ENCODE measurements at regions not wholly inside any gene's neighbourhood (a gene's known extent, or its start where the extent isn't known, plus 50 kb on each side); places are given as distances from the start of the nearest gene placed in this dataset.
"Not testable (repeated sequence)": the region's sequence is repeated elsewhere in the genome, so short reads cannot be mapped to it uniquely, and the experiment has no call there.

DNA sequence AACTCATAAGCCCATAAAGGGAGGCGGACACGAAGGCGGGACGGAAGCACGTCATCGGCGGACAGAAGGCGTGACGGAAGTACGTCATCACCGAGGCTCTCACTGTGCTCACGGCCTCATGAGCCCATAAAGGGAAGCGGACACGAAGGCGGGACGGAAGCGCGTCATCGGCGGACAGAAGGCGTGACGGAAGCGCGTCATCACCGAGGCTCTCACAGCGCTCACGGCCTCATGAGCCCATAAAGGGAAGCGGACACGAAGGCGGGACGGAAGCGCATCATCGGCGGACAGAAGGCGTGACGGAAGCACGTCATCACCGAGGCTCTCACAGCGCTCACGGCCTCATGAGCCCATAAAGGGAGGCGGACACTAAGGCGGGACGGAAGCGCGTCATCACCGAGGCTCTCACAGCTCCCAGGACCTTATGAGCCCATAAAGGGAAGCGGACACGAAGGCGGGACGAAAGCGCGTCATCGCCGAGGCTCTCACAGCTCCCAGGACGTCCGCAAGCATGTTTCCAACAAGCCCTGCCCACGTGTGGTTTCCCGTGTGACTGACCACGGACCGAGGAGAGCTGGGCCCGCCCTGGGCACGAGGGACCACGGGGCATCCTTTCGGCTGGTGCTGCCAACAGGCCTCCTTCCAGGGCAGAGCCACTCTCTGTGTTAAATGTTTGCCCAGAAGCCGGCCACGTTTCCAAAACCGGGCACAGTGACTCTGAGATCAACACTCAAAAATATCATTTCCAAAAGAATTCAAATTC, 182.7 kb upstream of the SALL3 start:
- Histone ChIP-seq H3K4me3 (no peak overlapping the region), H3K4me1 (ENCODE audit: low read depth) (no peaks in the 10 kb centered on the region), H3K36me3 (ENCODE audit: low read depth) (no peaks in the 10 kb centered on the region), H3K9me3 (no peaks in the 10 kb centered on the region)
- TF ChIP-seq, protein P1, sequence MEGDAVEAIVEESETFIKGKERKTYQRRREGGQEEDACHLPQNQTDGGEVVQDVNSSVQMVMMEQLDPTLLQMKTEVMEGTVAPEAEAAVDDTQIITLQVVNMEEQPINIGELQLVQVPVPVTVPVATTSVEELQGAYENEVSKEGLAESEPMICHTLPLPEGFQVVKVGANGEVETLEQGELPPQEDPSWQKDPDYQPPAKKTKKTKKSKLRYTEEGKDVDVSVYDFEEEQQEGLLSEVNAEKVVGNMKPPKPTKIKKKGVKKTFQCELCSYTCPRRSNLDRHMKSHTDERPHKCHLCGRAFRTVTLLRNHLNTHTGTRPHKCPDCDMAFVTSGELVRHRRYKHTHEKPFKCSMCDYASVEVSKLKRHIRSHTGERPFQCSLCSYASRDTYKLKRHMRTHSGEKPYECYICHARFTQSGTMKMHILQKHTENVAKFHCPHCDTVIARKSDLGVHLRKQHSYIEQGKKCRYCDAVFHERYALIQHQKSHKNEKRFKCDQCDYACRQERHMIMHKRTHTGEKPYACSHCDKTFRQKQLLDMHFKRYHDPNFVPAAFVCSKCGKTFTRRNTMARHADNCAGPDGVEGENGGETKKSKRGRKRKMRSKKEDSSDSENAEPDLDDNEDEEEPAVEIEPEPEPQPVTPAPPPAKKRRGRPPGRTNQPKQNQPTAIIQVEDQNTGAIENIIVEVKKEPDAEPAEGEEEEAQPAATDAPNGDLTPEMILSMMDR (IDR thresholded peaks at IDR 0.05): no peak
- ATAC-seq (no peak), DNase-seq (no peak)
- intact Hi-C loops (cut with DNase I, micrococcal nuclease): no loop called here

DNA sequence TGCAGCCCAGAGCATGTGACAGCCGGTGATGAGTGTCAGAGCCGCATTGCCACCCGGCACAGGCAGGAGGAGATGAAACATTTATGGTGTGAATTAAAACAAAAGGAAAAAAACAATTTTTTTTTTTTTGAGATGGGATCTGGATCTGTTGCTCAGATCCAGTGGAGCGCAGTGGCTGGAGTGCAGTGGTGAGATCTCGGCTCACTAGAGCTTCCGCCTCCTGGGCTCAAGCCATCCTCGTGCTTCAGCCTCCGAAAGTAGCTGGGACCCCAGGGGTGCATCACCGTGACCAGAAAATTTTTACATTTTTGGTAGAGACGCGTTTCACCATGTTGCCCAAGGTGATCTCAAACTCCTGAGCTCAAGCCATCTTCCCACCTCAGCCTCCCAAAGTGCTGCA, 182.1 kb upstream of the SALL3 start:
- ATAC-seq (no peak), DNase-seq (no peak)
- H3K36me3 ChIP-seq (ENCODE audit: low read depth): no peaks in the 10 kb centered on the region
- intact Hi-C loops (cut with DNase I, micrococcal nuclease): no loop called here
- H3K9me3 ChIP-seq: no peaks in the 10 kb centered on the region
- TF ChIP-seq, protein P1 (IDR thresholded peaks at IDR 0.05): no peak
- no peak overlapping the region for H3K4me3 ChIP-seq
- no peaks in the 10 kb centered on the region for H3K4me1 ChIP-seq (ENCODE audit: low read depth)

DNA sequence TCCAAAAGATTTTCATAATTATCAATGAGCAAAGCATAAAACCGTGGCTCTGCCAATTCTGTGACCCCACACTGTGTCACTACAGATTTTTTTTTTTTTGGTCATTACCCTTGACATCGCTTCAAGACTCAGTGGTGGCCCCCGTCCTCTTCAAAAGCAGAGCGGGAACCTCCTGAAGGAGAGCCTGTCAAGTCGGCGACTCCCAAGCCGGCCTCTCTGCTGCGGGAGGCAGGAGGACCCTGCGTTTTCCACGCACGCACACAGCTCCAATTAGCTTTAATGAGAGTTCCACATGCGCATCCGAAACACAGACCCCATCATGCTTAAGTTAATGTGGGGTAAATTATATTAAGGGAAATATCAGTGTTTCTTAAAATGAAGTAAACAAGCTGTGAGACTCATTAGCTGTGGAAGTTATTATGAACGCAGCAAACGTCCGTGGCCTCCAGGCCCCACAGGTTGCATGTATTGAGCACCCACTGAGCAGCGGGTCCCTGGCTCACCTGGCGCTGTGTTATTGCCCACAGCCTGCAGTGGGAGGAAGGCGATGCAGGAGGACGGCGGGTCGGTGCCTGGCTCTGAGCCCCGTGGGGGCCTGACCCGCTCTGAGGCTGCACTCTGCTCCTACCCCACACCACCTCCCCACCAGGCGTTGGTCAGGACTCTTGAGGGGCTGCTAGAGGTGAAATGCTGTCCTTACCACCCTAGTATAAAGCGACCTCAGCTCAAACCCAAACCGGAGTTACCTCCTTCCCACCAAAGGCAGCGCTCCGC, 181.0 kb upstream of the SALL3 start:
- DNase-seq (no peak), ATAC-seq (no peak)
- Histone ChIP-seq H3K9me3 (no peaks in the 10 kb centered on the region), H3K4me3 (no peak overlapping the region), H3K36me3 (ENCODE audit: low read depth) (no peaks in the 10 kb centered on the region), H3K4me1 (ENCODE audit: low read depth) (no peaks in the 10 kb centered on the region)
- intact Hi-C loops (cut with DNase I, micrococcal nuclease): no loop called here
- TF ChIP-seq, protein P1 (IDR thresholded peaks at IDR 0.05): no peak

DNA sequence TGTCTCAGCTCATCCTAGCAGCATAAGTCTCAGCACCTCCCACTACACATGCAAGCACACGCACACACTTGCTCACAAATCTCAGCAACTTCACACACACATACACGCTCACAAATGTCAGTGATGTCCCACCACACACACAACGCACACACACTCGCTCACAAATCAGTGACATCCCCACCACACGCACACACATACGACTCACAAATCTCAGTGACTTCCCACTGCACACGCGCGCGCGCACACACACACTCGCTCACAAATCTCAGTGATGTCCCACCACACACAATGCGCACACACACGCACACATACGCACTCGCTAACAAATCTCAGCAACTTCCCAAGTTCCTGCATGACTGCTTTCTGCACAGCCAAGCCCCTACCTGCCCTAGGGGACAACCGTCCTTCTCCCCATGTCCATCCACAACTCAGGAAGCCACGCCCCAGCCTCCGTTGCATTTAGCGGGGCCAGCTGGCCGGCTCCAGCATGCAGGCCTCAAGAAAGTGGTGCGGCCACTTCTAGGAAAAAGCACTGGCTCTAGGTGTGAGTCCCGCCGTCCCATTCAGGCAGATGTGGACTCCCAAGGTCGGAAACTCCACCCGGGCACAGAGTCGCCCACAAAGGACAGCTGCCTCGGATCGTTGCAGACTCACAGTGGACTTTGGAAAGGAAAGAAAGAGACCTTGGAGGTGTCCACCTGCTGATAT, 180.1 kb upstream of the SALL3 start:
- DNase-seq: no peak
- TF ChIP-seq, protein P1 (IDR thresholded peaks at IDR 0.05): no peak
- Histone ChIP-seq H3K4me3 (no peak overlapping the region), H3K4me1 (ENCODE audit: low read depth) (no peaks in the 10 kb centered on the region), H3K36me3 (ENCODE audit: low read depth) (no peaks in the 10 kb centered on the region), H3K9me3 (no peaks in the 10 kb centered on the region)
- intact Hi-C loops (cut with DNase I, micrococcal nuclease): no loop called here
- ATAC-seq: no peak

DNA sequence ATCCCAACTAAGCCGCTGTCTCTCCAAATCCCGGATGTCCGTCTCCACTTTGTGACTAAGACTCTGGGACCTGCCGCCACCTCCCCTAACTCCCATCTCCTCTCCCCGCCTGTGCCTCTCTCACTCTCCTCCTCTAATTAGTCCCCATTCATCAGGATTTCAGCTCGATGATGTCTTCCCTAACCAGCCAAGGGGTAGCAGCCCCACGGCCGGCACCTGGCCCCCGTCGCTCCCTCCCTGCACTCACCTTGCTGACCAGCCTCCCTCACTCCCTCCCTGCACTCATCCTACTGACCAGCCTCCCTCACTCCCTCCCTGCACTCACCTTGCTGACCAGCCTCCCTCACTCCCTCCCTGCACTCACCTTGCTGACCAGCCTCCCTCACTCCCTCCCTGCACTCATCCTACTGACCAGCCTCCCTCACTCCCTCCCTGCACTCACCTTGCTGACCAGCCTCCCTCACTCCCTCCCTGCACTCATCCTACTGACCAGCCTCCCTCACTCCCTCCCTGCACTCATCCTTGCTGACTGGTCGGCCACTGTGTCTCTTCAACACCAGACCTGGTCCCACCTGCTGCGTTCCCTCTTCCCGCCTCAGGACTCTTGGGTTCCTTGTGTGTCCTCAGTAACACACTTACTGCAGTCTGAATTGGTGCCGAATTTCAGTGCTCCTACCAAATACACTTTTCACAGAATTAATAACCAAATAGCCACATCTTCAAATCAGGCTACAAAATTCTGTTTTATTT, 179.3 kb upstream of the SALL3 start:
- DNase-seq; H3K4me3 ChIP-seq; H3K36me3 ChIP-seq (ENCODE audit: low read depth); H3K9me3 ChIP-seq; H3K4me1 ChIP-seq (ENCODE audit: low read depth); ATAC-seq; intact Hi-C loops (cut with DNase I, micrococcal nuclease): not testable (repeated sequence)
